HCT116 (cell line): ENCODE measurements at regions not wholly inside any gene's neighbourhood (a gene's known extent, or its start where the extent isn't known, plus 50 kb on each side); places are given as distances from the start of the nearest gene placed in this dataset.
"Not testable (repeated sequence)": the region's sequence is repeated elsewhere in the genome, so short reads cannot be mapped to it uniquely, and the experiment has no call there.

ENCODE experiments used
- ATAC-seq: fragments of 200-7000 bp; cut with Tn5 transposase; 2 replicates; pipeline ENCODE4 v1.9.1; 2020; ENCODE audit warnings: mild to moderate bottlenecking, moderate library complexity
- BruUV-seq: library from RNA; stranded (reverse); fragments of 400-500 nt; replicated peaks from 2 replicates; lab custom pipeline; 2021; lab: Mats Ljungman, UMichigan
- CTCF ChIA-PET: fragments of 300-600 bp; sonication (Branson Sonifier 250); formaldehyde crosslinking; loops from one replicate; lab custom pipeline; 2021; ENCODE audit warnings: antibody characterized with exemption; lab: Charles Lee
- POLR2A ChIA-PET: fragments of 300-600, 350-600 bp; sonication (Branson Sonifier 250); formaldehyde crosslinking; loops from one replicate; lab custom pipeline; 2021; ENCODE audit warnings: antibody characterized with exemption; lab: Charles Lee
- RAD21 ChIA-PET, 2 experiments: fragments of 300-600 bp; sonication (Branson Sonifier 250); formaldehyde crosslinking; loops; one replicate each; lab custom pipeline; 2023; ENCODE audit warnings: low total read pairs in 2 of 2; ENCODE audit not compliant: uncharacterized antibody in 2 of 2, unreplicated experiment in 2 of 2, low non-redundant PET in 1 of 2; lab: Charles Lee
- DNase-seq: peaks from one replicate; pipeline ENCODE4 v3.0.0-alpha.2; 2010; ENCODE audit warnings: low read depth, low spot score
- H2AFZ ChIP-seq: fragments of 200-600 bp; shearing (Covaris generic), sonication (generic); 2 replicates; pipeline ENCODE4 v1.6.1; 2017; ENCODE audit warnings: low read depth, mixed run types, mixed read lengths, antibody characterized with exemption, low read length; ENCODE audit not compliant: poor library complexity, severe bottlenecking
- H3K27ac ChIP-seq: 2 replicates; pipeline ENCODE4 v1.5.1; 2012; ENCODE audit warnings: low read depth, low read length
- H3K27me3 ChIP-seq: fragments of 200-600 bp; sonication (generic); 2 replicates; pipeline ENCODE4 v1.6.1; 2016; ENCODE audit warnings: mixed run types, low read length, mixed read lengths; ENCODE audit not compliant: insufficient read depth
- H3K36me3 ChIP-seq, 2 experiments: fragments of 200-500 bp in 1 of 2; fragments of 200-600 bp in 1 of 2; sonication (Bioruptor generic) in 1 of 2; sonication (generic) in 1 of 2; 2 replicates each; pipeline versions ENCODE4 v1.5.1 to v1.6.1; 2014 to 2016; ENCODE audit warnings: low read length in 2 of 2, inconsistent platforms in 1 of 2, mixed read lengths in 1 of 2, mixed run types in 1 of 2; ENCODE audit not compliant: insufficient read depth in 2 of 2, control insufficient read depth in 1 of 2
- H3K4me1 ChIP-seq, 2 experiments: fragments of 200-600 bp in 1 of 2; sonication (generic) in 1 of 2; 2 replicates each; pipeline versions ENCODE4 v1.5.1 to v1.6.1; 2012 to 2017; ENCODE audit warnings: low read length in 2 of 2, inconsistent platforms in 1 of 2, mild to moderate bottlenecking in 1 of 2, mixed read lengths in 1 of 2, mixed run types in 1 of 2, moderate library complexity in 1 of 2; ENCODE audit not compliant: insufficient read depth in 2 of 2, control insufficient read depth in 1 of 2
- H3K4me2 ChIP-seq: fragments of 200-600 bp; sonication (generic); 2 replicates; pipeline ENCODE4 v1.6.1; 2017; ENCODE audit warnings: mixed run types, low read length, mixed read lengths
- H3K4me3 ChIP-seq, 2 experiments: fragments of 200-600 bp in 1 of 2; sonication (generic) in 1 of 2; replicated peaks in 1 of 2; 2 replicates each; pipeline ENCODE4 v1.5.1; 2011 to 2016; ENCODE audit warnings: low read length in 2 of 2, control low read depth in 1 of 2, low read depth in 1 of 2, mild to moderate bottlenecking in 1 of 2, mixed read lengths in 1 of 2, mixed run types in 1 of 2
- H3K79me2 ChIP-seq: fragments of 200-600 bp; sonication (generic); 2 replicates; pipeline ENCODE4 v1.6.1; 2017; ENCODE audit warnings: mild to moderate bottlenecking, mixed run types, low read length, moderate library complexity, mixed read lengths; ENCODE audit not compliant: insufficient read depth
- H3K9ac ChIP-seq: fragments of 200-600 bp; sonication (generic); 2 replicates; pipeline ENCODE4 v1.6.1; 2016; ENCODE audit warnings: low read length, mixed read lengths
- H3K9me2 ChIP-seq: fragments of 200-600 bp; sonication (generic), shearing (Covaris generic); 2 replicates; pipeline ENCODE4 v1.6.1; 2017; ENCODE audit warnings: mixed run types, mild to moderate bottlenecking, moderate library complexity; ENCODE audit not compliant: insufficient read depth
- H3K9me3 ChIP-seq, 2 experiments: fragments of 200-500 bp in 1 of 2; fragments of 200-600 bp in 1 of 2; sonication (Bioruptor generic) in 1 of 2; sonication (generic) in 1 of 2; 2 replicates each; pipeline ENCODE4 v1.6.1; 2014 to 2017; ENCODE audit warnings: low read length in 2 of 2, mixed read lengths in 2 of 2, inconsistent platforms in 1 of 2, low read depth in 1 of 2, mild to moderate bottlenecking in 1 of 2, mixed run types in 1 of 2, moderate library complexity in 1 of 2; ENCODE audit not compliant: control insufficient read depth in 1 of 2, insufficient read depth in 1 of 2
- H4K20me1 ChIP-seq: fragments of 200-600 bp; sonication (generic), shearing (Covaris generic); 2 replicates; pipeline ENCODE4 v1.6.1; 2017; ENCODE audit warnings: mixed run types, mild to moderate bottlenecking, moderate library complexity; ENCODE audit not compliant: insufficient read depth
- CBX3 ChIP-seq: IDR thresholded peaks from 2 replicates; pipeline ENCODE4 v1.6.1; 2012; ENCODE audit warnings: low read depth
- CEBPB ChIP-seq: IDR thresholded peaks from 2 replicates; pipeline ENCODE4 v1.6.1; 2012; ENCODE audit warnings: low read depth
- ELF1 ChIP-seq: IDR thresholded peaks from 2 replicates; pipeline ENCODE4 v1.6.1; 2012; ENCODE audit warnings: low read depth, borderline replicate concordance
- EZH2 ChIP-seq: fragments of 200-600 bp; sonication (generic); IDR thresholded peaks from 2 replicates; pipeline ENCODE4 v1.6.1; 2017; ENCODE audit warnings: antibody characterized with exemption, mixed run types
- EZH2phosphoT487 ChIP-seq: fragments of 200-600 bp; IDR thresholded peaks from 2 replicates; pipeline ENCODE4 v1.6.1; 2018; ENCODE audit warnings: antibody characterized with exemption, borderline replicate concordance
- JUND ChIP-seq: IDR thresholded peaks from 2 replicates; pipeline ENCODE4 v1.6.1; 2012
- POLR2AphosphoS5 ChIP-seq: IDR thresholded peaks from 2 replicates; pipeline ENCODE4 v1.6.1; 2011; ENCODE audit warnings: mild to moderate bottlenecking, low read depth, low read length, moderate library complexity
- RAD21 ChIP-seq: IDR thresholded peaks from 2 replicates; pipeline ENCODE4 v1.6.1; 2012; ENCODE audit warnings: low read depth, mild to moderate bottlenecking
- REST ChIP-seq: IDR thresholded peaks from 2 replicates; pipeline ENCODE4 v1.6.1; 2012; ENCODE audit warnings: low read depth
- SRF ChIP-seq: IDR thresholded peaks from 2 replicates; pipeline ENCODE4 v1.6.1; 2012; ENCODE audit warnings: low read depth
- TCF7L2 ChIP-seq: IDR thresholded peaks from 2 replicates; pipeline ENCODE4 v1.7.0; 2011; ENCODE audit warnings: borderline replicate concordance, inconsistent platforms; ENCODE audit not compliant: insufficient read depth, insufficient read length; ENCODE audit errors: extremely low read depth
- YY1 ChIP-seq: IDR thresholded peaks from 2 replicates; pipeline ENCODE4 v1.6.1; 2011; ENCODE audit warnings: low read length, low read depth, moderate library complexity, mild to moderate bottlenecking; ENCODE audit not compliant: insufficient replicate concordance; ENCODE audit errors: extremely low read depth
- intact Hi-C: fragments of 100-400 bp; cut with micrococcal nuclease; formaldehyde crosslinking; loops from 2 replicates; pipeline ENCODE4 v1.10.0; 2022

GRCh38 chr13:83440465-83440864 is 441.8 kb downstream of the SLITRK1 start:
- Histone ChIP-seq H3K36me3 (no peaks in the 10 kb centered on the region), H3K4me3 (no peak overlapping the region), H3K4me1 (no peaks in the 10 kb centered on the region), H3K27me3 (no peaks in the 10 kb centered on the region), H3K79me2 (no peaks in the 10 kb centered on the region), H3K9me3 (no peaks in the 10 kb centered on the region), H3K9ac (no peak overlapping the region), H2AFZ (no peak overlapping the region), H3K4me2 (no peak overlapping the region), H3K27ac (no peak overlapping the region), H3K9me2 (no peaks in the 10 kb centered on the region), H4K20me1 (no peaks in the 10 kb centered on the region)
- intact Hi-C loops = no loop called here
- ATAC-seq = no peak
- POLR2A ChIA-PET = no interaction called here
- CTCF ChIA-PET = no interaction called here
- TF ChIP-seq TCF7L2 (no peak), YY1 (no peak), RAD21 (no peak), EZH2 (no peak), POLR2AphosphoS5 (no peak), SRF (no peak), CEBPB (no peak), ELF1 (no peak), JUND (no peak), CBX3 (no peak), EZH2phosphoT487 (no peak), REST (no peak)
- DNase-seq = no peak
- RAD21 ChIA-PET = no interaction called here
- no TSS peak for BruUV-seq

- H3K27me3 ChIP-seq, H3K36me3 ChIP-seq, H3K4me3 ChIP-seq, H3K9ac ChIP-seq, RAD21 ChIA-PET, H3K27ac ChIP-seq, CTCF ChIA-PET, BruUV-seq, ATAC-seq, H4K20me1 ChIP-seq, H3K9me3 ChIP-seq, POLR2A ChIA-PET, intact Hi-C loops, H2AFZ ChIP-seq, H3K4me1 ChIP-seq, DNase-seq, H3K9me2 ChIP-seq, H3K4me2 ChIP-seq, H3K79me2 ChIP-seq: not testable (repeated sequence)
Measured at GRCh38 chr13:83439464-83439863, 442.8 kb downstream of the SLITRK1 start.
